Liver (tissue), 7 donors: ENCODE measurements at regions not wholly inside any gene's neighbourhood (a gene's known extent, or its start where the extent isn't known, plus 50 kb on each side); places are given as distances from the start of the nearest gene placed in this dataset.

Source experiments
- DNase-seq: peaks from one replicate; pipeline ENCODE4 v3.0.0-alpha.2; 2017; ENCODE audit warnings: low spot score
- H3K27ac ChIP-seq, 2 donors: one replicate each; pipeline ENCODE4 v1.7.0; 2013; ENCODE audit warnings: inconsistent platforms in 2 of 2, low read length in 2 of 2, control low read depth in 1 of 2, low read depth in 1 of 2, mild to moderate bottlenecking in 1 of 2
- H3K27me3 ChIP-seq, 4 donors: one replicate each; pipeline versions ENCODE4 v1.6.1 to v1.7.0; 2013; ENCODE audit warnings: low read length in 3 of 4, inconsistent platforms in 1 of 4, mild to moderate bottlenecking in 1 of 4, moderate library complexity in 1 of 4; ENCODE audit not compliant: control insufficient read depth in 4 of 4, insufficient read depth in 4 of 4
- H3K36me3 ChIP-seq, 4 donors: one replicate each; pipeline versions ENCODE4 v1.6.1 to v1.7.0; 2013; ENCODE audit warnings: low read length in 3 of 4, mild to moderate bottlenecking in 3 of 4, low read depth in 1 of 4, moderate library complexity in 1 of 4; ENCODE audit not compliant: control insufficient read depth in 4 of 4, insufficient read depth in 3 of 4
- H3K4me1 ChIP-seq, 4 donors: one replicate each; pipeline versions ENCODE4 v1.6.1 to v1.7.0; 2013; ENCODE audit warnings: low read length in 3 of 4, mild to moderate bottlenecking in 3 of 4, moderate library complexity in 1 of 4; ENCODE audit not compliant: control insufficient read depth in 4 of 4, insufficient read depth in 4 of 4
- H3K4me3 ChIP-seq, 3 donors: one replicate each; pipeline versions ENCODE4 v1.6.1 to v1.7.0; 2013; ENCODE audit warnings: low read length in 3 of 3, control low read depth in 1 of 3, low read depth in 1 of 3, mild to moderate bottlenecking in 1 of 3
- H3K9ac ChIP-seq, 2 donors: one replicate each; pipeline ENCODE4 v1.7.0; 2013; ENCODE audit warnings: low read length in 2 of 2, mild to moderate bottlenecking in 2 of 2, moderate library complexity in 2 of 2, control low read depth in 1 of 2, low read depth in 1 of 2
- H3K9me3 ChIP-seq, 4 donors: one replicate each; pipeline versions ENCODE4 v1.6.1 to v1.7.0; 2013; ENCODE audit warnings: low read length in 3 of 4; ENCODE audit not compliant: control insufficient read depth in 4 of 4
- ATF3 ChIP-seq: IDR thresholded peaks from 2 replicates; pipeline ENCODE4 v1.6.1; 2016; ENCODE audit warnings: antibody characterized with exemption
- EGR1 ChIP-seq, 2 donors: IDR thresholded peaks; 2 replicates each; pipeline ENCODE4 v1.6.1; 2016 to 2018; ENCODE audit warnings: antibody characterized with exemption in 2 of 2, low read depth in 2 of 2
- FOXA1 ChIP-seq: IDR thresholded peaks from 2 replicates; pipeline ENCODE4 v1.6.1; 2016; ENCODE audit warnings: antibody characterized with exemption
- FOXA2 ChIP-seq: IDR thresholded peaks from 2 replicates; pipeline ENCODE4 v1.6.1; 2016; ENCODE audit warnings: antibody characterized with exemption
- HNF4A ChIP-seq, 2 donors: conservative IDR thresholded peaks; 2 replicates each; pipeline ENCODE4 v1.6.1; 2016; ENCODE audit warnings: antibody characterized with exemption in 2 of 2, mild to moderate bottlenecking in 2 of 2
- HNF4G ChIP-seq: IDR thresholded peaks from 2 replicates; pipeline ENCODE4 v1.6.1; 2016; ENCODE audit warnings: antibody characterized with exemption
- JUND ChIP-seq, 2 donors: IDR thresholded peaks; 2 replicates each; pipeline ENCODE4 v1.6.1; 2016; ENCODE audit warnings: antibody characterized with exemption in 2 of 2
- MAX ChIP-seq: IDR thresholded peaks from 2 replicates; pipeline ENCODE4 v1.6.1; 2016; ENCODE audit warnings: antibody characterized with exemption
- NR2F2 ChIP-seq: IDR thresholded peaks from 2 replicates; pipeline ENCODE4 v1.6.1; 2016; ENCODE audit warnings: antibody characterized with exemption
- RAD21 ChIP-seq, 2 donors: IDR thresholded peaks; 2 replicates each; pipeline ENCODE4 v1.6.1; 2016; ENCODE audit warnings: antibody characterized with exemption in 2 of 2, mild to moderate bottlenecking in 2 of 2
- REST ChIP-seq: IDR thresholded peaks from 2 replicates; pipeline ENCODE4 v1.6.1; 2016; ENCODE audit warnings: antibody characterized with exemption, mild to moderate bottlenecking
- RXRA ChIP-seq, 2 donors: IDR thresholded peaks; 2 replicates each; pipeline ENCODE4 v1.6.1; 2017 to 2018; ENCODE audit warnings: antibody characterized with exemption in 2 of 2, mild to moderate bottlenecking in 1 of 2
- SP1 ChIP-seq: IDR thresholded peaks from 2 replicates; pipeline ENCODE4 v1.6.1; 2018; ENCODE audit warnings: antibody characterized with exemption, mild to moderate bottlenecking
- TAF1 ChIP-seq: conservative IDR thresholded peaks from 2 replicates; pipeline ENCODE4 v1.6.1; 2016; ENCODE audit warnings: antibody characterized with exemption, mild to moderate bottlenecking
- YY1 ChIP-seq: IDR thresholded peaks from 2 replicates; pipeline ENCODE4 v1.6.1; 2016; ENCODE audit warnings: antibody characterized with exemption, mild to moderate bottlenecking
- ZBTB33 ChIP-seq: IDR thresholded peaks from 2 replicates; pipeline ENCODE4 v1.6.1; 2016; ENCODE audit warnings: antibody characterized with exemption
- WGBS: extraction: QIAGEN DNeasy Blood & Tissue Kit; methylation state at CpG from one replicate; pipeline ENCODE4 v1.1.7; 2013; 5-methylcytosine and 5-hydroxymethylcytosine counted together
- donor health status: healthy.
- donor health status: healthy.
- donor health status: healthy.
- donor health status: healthy.

- 69% methylated on average over 1 of the region's 1 CpG for WGBS
- Histone ChIP-seq H3K36me3 (no peaks in the 10 kb centered on the region), H3K4me3 (no peak overlapping the region), H3K9me3 (peaks cover 0 to 2% (median 0%) of the 10 kb centered on the region in 4 donors), H3K4me1 (no peaks in the 10 kb centered on the region), H3K27me3 (peaks cover 0 to 6% (median 2%) of the 10 kb centered on the region in 4 donors), H3K27ac (no peak overlapping the region), H3K9ac (no peak overlapping the region)
- TF ChIP-seq NR2F2 (no peak), YY1 (no peak), TAF1 (no peak), RXRA (IDR thresholded peaks at IDR 0.05) (no peak), RAD21 (IDR thresholded peaks at IDR 0.05) (no peak), ZBTB33 (no peak), SP1 (no peak), ATF3 (no peak), HNF4A (conservative IDR thresholded peaks at IDR 0.05) (no peak), REST (no peak), HNF4G (no peak), FOXA1 (no peak), JUND (IDR thresholded peaks at IDR 0.05) (no peak)
- no peak for DNase-seq
These were observed 157.6 kb upstream of the CDH2 start for GRCh38 chr18:28334516-28334915.

GRCh38 chr18:28332071-28332470 lies 155.1 kb upstream of the CDH2 start:
- no peaks in the 10 kb centered on the region for H3K4me1 ChIP-seq
- DNase-seq, result no peak
- no peak overlapping the region for H3K4me3 ChIP-seq
- no peaks in the 10 kb centered on the region for H3K36me3 ChIP-seq
- H3K9ac ChIP-seq, result no peak overlapping the region
- peaks cover 0 to 6% (median 2%) of the 10 kb centered on the region in 4 donors for H3K27me3 ChIP-seq
- H3K9me3 ChIP-seq, result no peaks in the 10 kb centered on the region
- H3K27ac ChIP-seq, result no peak overlapping the region
- TF ChIP-seq RXRA (IDR thresholded peaks at IDR 0.05), result no peak
- TF ChIP-seq FOXA1, result no peak
- 53% methylated on average over 3 of the region's 3 CpGs for WGBS

- 60% methylated on average over 4 of the region's 4 CpGs for WGBS
- no peaks in the 10 kb centered on the region for H3K9me3 ChIP-seq
- TF ChIP-seq EGR1 (IDR thresholded peaks at IDR 0.05; ENCODE audit: low read depth in 2 of 2), result no peak
- TF ChIP-seq YY1, result no peak
- TF ChIP-seq TAF1, result no peak
- TF ChIP-seq REST, result no peak
- TF ChIP-seq ZBTB33, result no peak
- no peak for TF ChIP-seq NR2F2
- TF ChIP-seq FOXA2, result no peak
- no peak for TF ChIP-seq HNF4G
- no peak for TF ChIP-seq MAX
- no peak for TF ChIP-seq JUND (IDR thresholded peaks at IDR 0.05)
- no peak for TF ChIP-seq HNF4A (conservative IDR thresholded peaks at IDR 0.05)
- TF ChIP-seq RXRA (IDR thresholded peaks at IDR 0.05), result no peak
These were observed 154.6 kb upstream of the CDH2 start for GRCh38 chr18:28331551-28331950.

More at GRCh38 chr18:28331551-28331950, 154.6 kb upstream of the CDH2 start:
- no peaks in the 10 kb centered on the region for H3K36me3 ChIP-seq
- H3K4me1 ChIP-seq, result no peaks in the 10 kb centered on the region
- H3K27ac ChIP-seq, result no peak overlapping the region
- H3K27me3 ChIP-seq, result peaks cover 0 to 6% (median 2%) of the 10 kb centered on the region in 4 donors
- H3K9ac ChIP-seq, result no peak overlapping the region
- no peak for DNase-seq
- no peak overlapping the region for H3K4me3 ChIP-seq
